Ovary (tissue), 3 donors: ENCODE measurements at regions not wholly inside any gene's neighbourhood (a gene's known extent, or its start where the extent isn't known, plus 50 kb on each side); places are given as distances from the start of the nearest gene placed in this dataset.

ENCODE experiments used
- CTCF ChIP-seq, 3 donors: fragments of 450-650 bp in 2 of 3; fragments of 200-600 bp in 1 of 3; IDR thresholded peaks; one replicate each; pipeline versions ENCODE4 v1.5.1 to v1.8.0; 2016 to 2022; ENCODE audit warnings: antibody characterized with exemption in 3 of 3, mild to moderate bottlenecking in 1 of 3
- EP300 ChIP-seq: sonication (generic); formaldehyde crosslinking; IDR thresholded peaks from one replicate; pipeline ENCODE4 v1.6.1; 2017; ENCODE audit warnings: antibody characterized with exemption
- POLR2A ChIP-seq: fragments of 450-650 bp; IDR thresholded peaks from one replicate; pipeline ENCODE4 v1.6.1; 2017; ENCODE audit warnings: antibody characterized with exemption, mild to moderate bottlenecking, moderate library complexity
- donor health status: DM: no; HTN: no; CAD: no.

- TF ChIP-seq CTCF (IDR thresholded peaks at IDR 0.05) (no peak), POLR2A (no peak), EP300 (no peak)
Observed at GRCh38 chr3:72337480-72337855, 510.8 kb downstream of the SHQ1 start.
